Transverse colon (tissue), 4 donors: ENCODE measurements at regions not wholly inside any gene's neighbourhood (a gene's known extent, or its start where the extent isn't known, plus 50 kb on each side); places are given as distances from the start of the nearest gene placed in this dataset.

Source experiments
- EP300 ChIP-seq: sonication (generic); formaldehyde crosslinking; IDR thresholded peaks from one replicate; pipeline ENCODE4 v1.6.1; 2017; ENCODE audit warnings: antibody characterized with exemption, low read depth
- POLR2A ChIP-seq: fragments of 450-650 bp; IDR thresholded peaks from one replicate; pipeline ENCODE4 v1.6.1; 2016; ENCODE audit warnings: antibody characterized with exemption, mild to moderate bottlenecking, moderate library complexity
- POLR2AphosphoS5 ChIP-seq, 3 donors: sonication (generic); formaldehyde crosslinking; IDR thresholded peaks; one replicate each; pipeline ENCODE4 v1.6.1; 2016; ENCODE audit warnings: antibody characterized with exemption in 3 of 3
- TF ChIP-seq, protein P1 (sequence below), 5 experiments: fragments of 200-600 bp in 3 of 5; fragments of 450-650 bp in 2 of 5; sonication (generic) in 3 of 5; IDR thresholded peaks; 1 replicate in 2 of 5; 2 replicates in 3 of 5; pipeline ENCODE4 v1.5.1; 2016 to 2017; ENCODE audit warnings: antibody characterized with exemption in 5 of 5, inconsistent platforms in 3 of 5, mild to moderate bottlenecking in 2 of 5, moderate library complexity in 1 of 5

DNA sequence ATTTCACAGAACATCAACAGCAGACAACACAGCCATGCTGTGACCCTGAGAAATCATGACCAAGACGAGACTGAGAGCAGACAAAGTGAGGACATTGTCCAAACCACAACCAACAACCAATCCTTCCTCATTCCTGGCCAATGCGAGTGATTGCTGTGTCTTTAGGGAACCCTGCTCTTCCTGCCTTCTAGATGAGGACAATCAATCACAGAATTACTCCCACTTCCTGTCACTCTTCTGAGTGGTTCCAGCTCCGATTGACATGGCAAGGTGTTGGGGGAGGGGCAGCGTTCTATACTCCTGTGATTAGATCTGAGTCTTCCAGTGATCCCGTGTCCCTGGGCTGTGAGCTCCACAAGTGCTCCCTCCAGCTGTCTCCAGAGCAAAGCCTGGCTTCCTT is 227.8 kb downstream of the STIM2 start:
- TF ChIP-seq, protein P1, sequence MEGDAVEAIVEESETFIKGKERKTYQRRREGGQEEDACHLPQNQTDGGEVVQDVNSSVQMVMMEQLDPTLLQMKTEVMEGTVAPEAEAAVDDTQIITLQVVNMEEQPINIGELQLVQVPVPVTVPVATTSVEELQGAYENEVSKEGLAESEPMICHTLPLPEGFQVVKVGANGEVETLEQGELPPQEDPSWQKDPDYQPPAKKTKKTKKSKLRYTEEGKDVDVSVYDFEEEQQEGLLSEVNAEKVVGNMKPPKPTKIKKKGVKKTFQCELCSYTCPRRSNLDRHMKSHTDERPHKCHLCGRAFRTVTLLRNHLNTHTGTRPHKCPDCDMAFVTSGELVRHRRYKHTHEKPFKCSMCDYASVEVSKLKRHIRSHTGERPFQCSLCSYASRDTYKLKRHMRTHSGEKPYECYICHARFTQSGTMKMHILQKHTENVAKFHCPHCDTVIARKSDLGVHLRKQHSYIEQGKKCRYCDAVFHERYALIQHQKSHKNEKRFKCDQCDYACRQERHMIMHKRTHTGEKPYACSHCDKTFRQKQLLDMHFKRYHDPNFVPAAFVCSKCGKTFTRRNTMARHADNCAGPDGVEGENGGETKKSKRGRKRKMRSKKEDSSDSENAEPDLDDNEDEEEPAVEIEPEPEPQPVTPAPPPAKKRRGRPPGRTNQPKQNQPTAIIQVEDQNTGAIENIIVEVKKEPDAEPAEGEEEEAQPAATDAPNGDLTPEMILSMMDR (IDR thresholded peaks at IDR 0.05), result no peak
- TF ChIP-seq POLR2A, result no peak
- no peak for TF ChIP-seq POLR2AphosphoS5 (IDR thresholded peaks at IDR 0.05)
- no peak for TF ChIP-seq EP300
